Tongue (tissue), 1 donor: ENCODE measurements at regions not wholly inside any gene's neighbourhood (a gene's known extent, or its start where the extent isn't known, plus 50 kb on each side); places are given as distances from the start of the nearest gene placed in this dataset.
A peak's percentile ranks its signal among the peaks of the same experiment; 100 is the strongest.
"Not testable (repeated sequence)": the region's sequence is repeated elsewhere in the genome, so short reads cannot be mapped to it uniquely, and the experiment has no call there.

Source experiments
- DNase-seq: peaks from one replicate; pipeline ENCODE4 v3.0.0-alpha.2; 2015

- no peak for DNase-seq
Observed at GRCh38 chr3:31100519-31100918, 206.1 kb upstream of the GADL1 start.

GRCh38 chr3:31101285-31101684 is 206.8 kb upstream of the GADL1 start:
- DNase-seq: not testable (repeated sequence)

GRCh38 chr3:31102196-31102879 is 207.9 kb upstream of the GADL1 start:
- DNase-seq: no peak

- no peak for DNase-seq
Observed at GRCh38 chr3:31103181-31103580, 208.7 kb upstream of the GADL1 start.

- no peak for DNase-seq
Observed at GRCh38 chr3:31103623-31104180, 209.2 kb upstream of the GADL1 start.

GRCh38 chr3:31105011-31105410 is 210.6 kb upstream of the GADL1 start:
- no peak for DNase-seq

- DNase-seq: no peak
Observed at GRCh38 chr3:31105438-31106077, 211.1 kb upstream of the GADL1 start.

- no peak for DNase-seq
Observed at GRCh38 chr3:31106204-31106603, 211.7 kb upstream of the GADL1 start.

GRCh38 chr3:31106912-31107311 is 212.5 kb upstream of the GADL1 start:
- no peak for DNase-seq

GRCh38 chr3:31114929-31115283 is 220.4 kb upstream of the GADL1 start:
- DNase-seq: no peak

GRCh38 chr3:31115531-31115930 is 221.1 kb upstream of the GADL1 start:
- DNase-seq: not testable (repeated sequence)

- no peak for DNase-seq
Observed at GRCh38 chr3:31116651-31117050, 222.2 kb upstream of the GADL1 start.

GRCh38 chr3:31117854-31118253 is 223.4 kb upstream of the GADL1 start:
- no peak for DNase-seq

- DNase-seq: no peak
Observed at GRCh38 chr3:31124373-31124772, 229.9 kb upstream of the GADL1 start.

- DNase-seq: no peak
Observed at GRCh38 chr3:31125413-31126020, 231.1 kb upstream of the GADL1 start.

- DNase-seq: no peak
Observed at GRCh38 chr3:31129241-31129640, 234.8 kb upstream of the GADL1 start.

GRCh38 chr3:31132132-31132769 is 237.8 kb upstream of the GADL1 start:
- peak; percentile 28 for DNase-seq

- no peak for DNase-seq
Observed at GRCh38 chr3:31133541-31133940, 239.1 kb upstream of the GADL1 start.

- DNase-seq: no peak
Observed at GRCh38 chr3:31135546-31135945, 241.1 kb upstream of the GADL1 start.

GRCh38 chr3:31137718-31138465 is 243.4 kb upstream of the GADL1 start:
- no peak for DNase-seq

GRCh38 chr3:31140470-31140869 is 246.0 kb upstream of the GADL1 start:
- no peak for DNase-seq

- no peak for DNase-seq
Observed at GRCh38 chr3:31142139-31142538, 247.7 kb upstream of the GADL1 start.
